Loucy (cell line): ENCODE measurements at regions not wholly inside any gene's neighbourhood (a gene's known extent, or its start where the extent isn't known, plus 50 kb on each side); places are given as distances from the start of the nearest gene placed in this dataset.

ENCODE experiments used
- H2AFZ ChIP-seq: fragments of 200-600 bp; sonication (generic); 2 replicates; pipeline ENCODE4 v1.6.0; 2016; ENCODE audit warnings: antibody characterized with exemption, mild to moderate bottlenecking, low read length, moderate library complexity
- H3F3A ChIP-seq: fragments of 200-600 bp; 2 replicates; pipeline ENCODE4 v1.6.0; 2016; ENCODE audit warnings: antibody characterized with exemption, low read depth, mild to moderate bottlenecking
- H3K27me3 ChIP-seq: fragments of 200-600 bp; sonication (generic); 2 replicates; pipeline ENCODE4 v1.6.1; 2014; ENCODE audit warnings: low read length, mild to moderate bottlenecking; ENCODE audit not compliant: insufficient read depth, poor library complexity, severe bottlenecking
- H3K36me3 ChIP-seq: fragments of 200-600 bp; sonication (generic); 2 replicates; pipeline ENCODE4 v1.6.1; 2016; ENCODE audit warnings: low read length; ENCODE audit not compliant: insufficient read depth
- H3K4me1 ChIP-seq: fragments of 200-600 bp; sonication (generic); 2 replicates; pipeline ENCODE4 v1.5.1; 2014; ENCODE audit warnings: low read length, mild to moderate bottlenecking; ENCODE audit not compliant: insufficient read depth, poor library complexity, severe bottlenecking
- H3K4me2 ChIP-seq: fragments of 200-600 bp; sonication (generic); 2 replicates; pipeline ENCODE4 v1.6.0; 2014; ENCODE audit warnings: antibody characterized with exemption, low read length, low read depth, mild to moderate bottlenecking; ENCODE audit not compliant: poor library complexity, severe bottlenecking
- H3K4me3 ChIP-seq: fragments of 200-600 bp; sonication (generic); 2 replicates; pipeline ENCODE4 v1.5.1; 2014; ENCODE audit warnings: low read length, mild to moderate bottlenecking, mixed read lengths; ENCODE audit not compliant: poor library complexity, severe bottlenecking
- H3K79me2 ChIP-seq: fragments of 200-600 bp; sonication (generic); 2 replicates; pipeline ENCODE4 v1.6.1; 2014; ENCODE audit warnings: low read length; ENCODE audit not compliant: insufficient read depth
- H3K9ac ChIP-seq: fragments of 200-600 bp; sonication (generic); 2 replicates; pipeline ENCODE4 v1.6.0; 2014; ENCODE audit warnings: mild to moderate bottlenecking, low read depth, low read length, moderate library complexity; ENCODE audit not compliant: poor library complexity, severe bottlenecking
- H3K9me2 ChIP-seq: fragments of 200-600 bp; sonication (generic); replicated peaks from 2 replicates; pipeline ENCODE4 v1.6.1; 2016; ENCODE audit warnings: low read depth, low read length, mixed read lengths
- H3K9me3 ChIP-seq: fragments of 200-600 bp; sonication (generic); 2 replicates; pipeline ENCODE4 v1.6.1; 2014; ENCODE audit warnings: mild to moderate bottlenecking, antibody characterized with exemption, low read length, low read depth; ENCODE audit not compliant: insufficient read depth
- H4K20me1 ChIP-seq: fragments of 200-600 bp; sonication (generic); 2 replicates; pipeline ENCODE4 v1.6.0; 2014; ENCODE audit warnings: antibody characterized with exemption, low read length, mild to moderate bottlenecking; ENCODE audit not compliant: insufficient read depth, poor library complexity, severe bottlenecking
- EZH2phosphoT487 ChIP-seq: fragments of 200-600 bp; IDR thresholded peaks from 2 replicates; pipeline ENCODE4 v1.6.1; 2018; ENCODE audit warnings: antibody characterized with exemption, mild to moderate bottlenecking, moderate library complexity, borderline replicate concordance
- TF ChIP-seq, protein P1 (sequence below): fragments of 200-600 bp; sonication (generic); conservative IDR thresholded peaks from 2 replicates; pipeline ENCODE4 v1.5.1; 2014; ENCODE audit warnings: mild to moderate bottlenecking, antibody characterized with exemption, low read length

DNA sequence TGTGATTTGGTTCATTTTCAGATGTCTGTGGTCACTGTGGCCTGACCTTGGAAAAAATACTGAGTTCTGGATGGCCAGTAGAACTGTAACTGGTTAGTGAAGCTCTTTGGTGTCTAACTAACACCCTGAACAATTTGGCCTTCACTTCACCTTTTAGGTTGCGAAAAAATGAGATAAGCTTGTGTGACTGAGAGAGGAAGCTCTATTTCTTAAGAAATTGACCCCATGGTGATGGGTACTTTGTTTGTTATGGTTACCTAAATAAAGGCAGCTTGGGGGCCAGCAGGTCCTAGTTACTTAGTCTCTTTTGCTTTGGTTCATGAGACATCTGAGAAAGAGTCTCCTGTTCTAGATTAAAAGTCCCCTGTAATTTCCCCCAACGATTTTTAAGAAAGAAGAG, 181.6 kb downstream of the ZNF326 start:
- Histone ChIP-seq H3K9me3 (no peaks in the 10 kb centered on the region), H3K27me3 (no peaks in the 10 kb centered on the region), H3K9me2 (no peaks in the 10 kb centered on the region), H3K4me1 (no peaks in the 10 kb centered on the region), H4K20me1 (no peaks in the 10 kb centered on the region), H3K79me2 (no peaks in the 10 kb centered on the region), H3K4me2 (no peak overlapping the region), H3K9ac (no peak overlapping the region), H3K36me3 (no peaks in the 10 kb centered on the region), H3F3A (no peaks in the 10 kb centered on the region), H2AFZ (no peak overlapping the region), H3K4me3 (no peak overlapping the region)
- TF ChIP-seq, protein P1, sequence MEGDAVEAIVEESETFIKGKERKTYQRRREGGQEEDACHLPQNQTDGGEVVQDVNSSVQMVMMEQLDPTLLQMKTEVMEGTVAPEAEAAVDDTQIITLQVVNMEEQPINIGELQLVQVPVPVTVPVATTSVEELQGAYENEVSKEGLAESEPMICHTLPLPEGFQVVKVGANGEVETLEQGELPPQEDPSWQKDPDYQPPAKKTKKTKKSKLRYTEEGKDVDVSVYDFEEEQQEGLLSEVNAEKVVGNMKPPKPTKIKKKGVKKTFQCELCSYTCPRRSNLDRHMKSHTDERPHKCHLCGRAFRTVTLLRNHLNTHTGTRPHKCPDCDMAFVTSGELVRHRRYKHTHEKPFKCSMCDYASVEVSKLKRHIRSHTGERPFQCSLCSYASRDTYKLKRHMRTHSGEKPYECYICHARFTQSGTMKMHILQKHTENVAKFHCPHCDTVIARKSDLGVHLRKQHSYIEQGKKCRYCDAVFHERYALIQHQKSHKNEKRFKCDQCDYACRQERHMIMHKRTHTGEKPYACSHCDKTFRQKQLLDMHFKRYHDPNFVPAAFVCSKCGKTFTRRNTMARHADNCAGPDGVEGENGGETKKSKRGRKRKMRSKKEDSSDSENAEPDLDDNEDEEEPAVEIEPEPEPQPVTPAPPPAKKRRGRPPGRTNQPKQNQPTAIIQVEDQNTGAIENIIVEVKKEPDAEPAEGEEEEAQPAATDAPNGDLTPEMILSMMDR, result no peak
- no peak for TF ChIP-seq EZH2phosphoT487

DNA sequence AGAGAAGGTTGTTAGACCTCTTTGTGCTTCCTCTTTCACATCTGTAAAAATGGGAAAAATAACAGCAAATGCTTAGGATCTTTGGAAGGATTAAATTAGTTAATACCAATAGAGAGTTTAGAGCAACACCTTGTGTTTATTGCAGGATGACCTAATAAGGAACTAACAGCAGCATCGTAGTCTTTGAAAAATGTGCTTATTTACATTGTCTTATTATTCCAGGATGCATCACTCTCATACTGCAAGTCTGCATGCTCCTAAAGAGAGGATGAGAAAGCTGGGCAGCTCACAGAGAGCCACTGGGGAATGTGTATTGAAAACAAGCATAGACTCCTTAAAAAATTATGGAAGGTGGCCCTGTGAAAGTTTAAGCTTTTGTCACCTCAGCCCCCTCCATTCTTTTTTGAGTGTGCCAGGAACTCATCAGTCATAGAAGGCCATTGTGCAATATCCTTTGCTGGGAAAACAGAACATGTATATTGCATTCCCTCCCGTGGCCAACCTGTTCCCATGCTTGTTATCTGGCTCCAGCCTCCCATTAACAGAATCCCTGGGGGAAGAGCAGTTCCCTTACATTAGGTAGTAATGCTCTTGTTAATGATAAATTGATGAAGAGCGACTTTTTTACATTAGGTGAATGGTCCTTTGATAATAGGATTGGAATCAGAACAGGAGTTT, 180.7 kb downstream of the ZNF326 start:
- H3K9me2 ChIP-seq, result no peaks in the 10 kb centered on the region
- no peak overlapping the region for H3K9ac ChIP-seq
- H3F3A ChIP-seq, result no peaks in the 10 kb centered on the region
- H2AFZ ChIP-seq, result no peak overlapping the region
- H3K4me3 ChIP-seq, result no peak overlapping the region
- no peaks in the 10 kb centered on the region for H3K79me2 ChIP-seq
- no peaks in the 10 kb centered on the region for H3K4me1 ChIP-seq
- no peak overlapping the region for H3K4me2 ChIP-seq
- no peaks in the 10 kb centered on the region for H3K27me3 ChIP-seq
- H4K20me1 ChIP-seq, result no peaks in the 10 kb centered on the region
- no peaks in the 10 kb centered on the region for H3K9me3 ChIP-seq
- no peaks in the 10 kb centered on the region for H3K36me3 ChIP-seq
- TF ChIP-seq, protein P1, result no peak
- no peak for TF ChIP-seq EZH2phosphoT487

DNA sequence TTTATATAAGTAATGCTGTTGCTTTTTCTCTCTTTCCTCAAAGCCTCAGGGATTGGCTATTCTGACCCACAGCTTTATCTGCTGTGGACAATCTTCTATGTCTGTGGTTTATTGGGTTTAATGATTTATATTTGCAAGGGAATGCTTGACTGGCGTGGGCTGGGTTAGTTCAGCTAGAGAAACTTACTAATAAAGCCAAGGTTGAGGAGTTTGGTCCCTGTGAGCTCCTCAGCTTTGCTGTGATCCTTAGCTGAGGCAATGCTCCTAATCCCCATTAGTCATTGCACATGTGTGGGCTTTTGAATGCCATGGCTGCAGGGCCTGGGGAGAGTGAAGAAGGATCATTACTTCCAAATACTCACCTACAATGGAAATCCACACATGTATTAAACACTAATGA, 179.3 kb downstream of the ZNF326 start:
- Histone ChIP-seq H3K4me1 (no peaks in the 10 kb centered on the region), H3F3A (no peaks in the 10 kb centered on the region), H3K4me3 (no peak overlapping the region), H3K9me3 (no peaks in the 10 kb centered on the region), H3K4me2 (no peak overlapping the region), H3K27me3 (no peaks in the 10 kb centered on the region), H3K36me3 (no peaks in the 10 kb centered on the region), H3K9ac (no peak overlapping the region), H3K79me2 (no peaks in the 10 kb centered on the region), H2AFZ (no peak overlapping the region), H3K9me2 (no peaks in the 10 kb centered on the region), H4K20me1 (no peaks in the 10 kb centered on the region)
- TF ChIP-seq, protein P1, result no peak
- no peak for TF ChIP-seq EZH2phosphoT487
